ENCODE measurements at regions not wholly inside any gene's neighbourhood (a gene's known extent, or its start where the extent isn't known, plus 50 kb on each side); places are given as distances from the start of the nearest gene placed in this dataset.

- DNase-seq (ENCODE audit: extremely low read depth, low read depth), result no peak
- TF ChIP-seq CTCF (IDR thresholded peaks at IDR 0.05; ENCODE audit: low read depth, low read length), result no peak
Measured at GRCh38 chr22:44594951-44595350, 96.9 kb upstream of the RTL6 start.

- DNase-seq (ENCODE audit: extremely low read depth, low read depth), result no peak
- no peak for TF ChIP-seq CTCF (IDR thresholded peaks at IDR 0.05; ENCODE audit: low read depth, low read length)
Measured at GRCh38 chr22:44592824-44593148, 94.8 kb upstream of the RTL6 start.

- DNase-seq (ENCODE audit: extremely low read depth, low read depth), result no peak
- no peak for TF ChIP-seq CTCF (IDR thresholded peaks at IDR 0.05; ENCODE audit: low read depth, low read length)
Measured at GRCh38 chr22:44592126-44592823, 94.2 kb upstream of the RTL6 start.

- TF ChIP-seq CTCF (IDR thresholded peaks at IDR 0.05; ENCODE audit: low read depth, low read length), result no peak
- no peak for DNase-seq (ENCODE audit: extremely low read depth, low read depth)
Measured at GRCh38 chr22:44591146-44591790, 93.2 kb upstream of the RTL6 start.

- no peak for TF ChIP-seq CTCF (IDR thresholded peaks at IDR 0.05; ENCODE audit: low read depth, low read length)
- DNase-seq (ENCODE audit: extremely low read depth, low read depth), result no peak
Measured at GRCh38 chr22:44590291-44590690, 92.3 kb upstream of the RTL6 start.

- no peak for TF ChIP-seq CTCF (IDR thresholded peaks at IDR 0.05; ENCODE audit: low read depth, low read length)
- no peak for DNase-seq (ENCODE audit: extremely low read depth, low read depth)
Measured at GRCh38 chr22:44589831-44590230, 91.8 kb upstream of the RTL6 start.

- DNase-seq (ENCODE audit: extremely low read depth, low read depth), result no peak
- no peak for TF ChIP-seq CTCF (IDR thresholded peaks at IDR 0.05; ENCODE audit: low read depth, low read length)
Measured at GRCh38 chr22:44588348-44588747, 90.3 kb upstream of the RTL6 start.

All from AG09319 (cell line).